ENCODE measurements at regions not wholly inside any gene's neighbourhood (a gene's known extent, or its start where the extent isn't known, plus 50 kb on each side); places are given as distances from the start of the nearest gene placed in this dataset.

GRCh38 chr6:105476978-105477377 is 74.1 kb upstream of the PREP start (continued):
- TF ChIP-seq PRDM10 (CRISPR knock-in tag; IDR thresholded peaks at IDR 0.05; ENCODE audit: low read depth) (no peak), SIX4 (CRISPR knock-in tag; IDR thresholded peaks at IDR 0.05) (no peak), ZBTB38 (CRISPR knock-in tag; IDR thresholded peaks at IDR 0.05) (no peak)

GRCh38 chr6:105474234-105474633 is 71.4 kb upstream of the PREP start:
- BruUV-seq (replicated peaks), result no TSS peak
- no peaks in the 10 kb centered on the region for H3K4me1 ChIP-seq (ENCODE audit: insufficient read depth, low read length)
- no peaks in the 10 kb centered on the region for H3K36me3 ChIP-seq (replicated peaks in 1 of 2; ENCODE audit: control insufficient read depth in 1 of 2, insufficient read depth in 2 of 2, low read length in 2 of 2)
- DNase-seq (ENCODE audit: low spot score), result no peak
- intact Hi-C loops (cut with micrococcal nuclease; ENCODE audit: unreplicated experiment), result no loop called here
- no peak overlapping the region for H3K27ac ChIP-seq (ENCODE audit: extremely low read length, insufficient read depth, low read length)
- WGBS (ENCODE audit: low lambda C conversion rate), result 25% methylated on average over 5 of the region's 5 CpGs
- H3K4me2 ChIP-seq (ENCODE audit: low read depth, low read length), result no peak overlapping the region
- no peak for ATAC-seq
- H3K27me3 ChIP-seq (ENCODE audit: control insufficient read depth in 1 of 2, insufficient read depth in 2 of 2, low read length in 2 of 2), result no peaks in the 10 kb centered on the region
- in situ Hi-C loops (cut with HindIII; ENCODE audit: extremely low pct_ligation_motif_present, low pct_unique_long_range_greater_than_20kb), result no loop called here
- no peak for TF ChIP-seq ZSCAN5A (CRISPR knock-in tag; IDR thresholded peaks at IDR 0.05; ENCODE audit: borderline replicate concordance)
- no peak for TF ChIP-seq ZXDC (CRISPR knock-in tag; IDR thresholded peaks at IDR 0.05)
- no peaks in the 10 kb centered on the region for H4K20me1 ChIP-seq (ENCODE audit: insufficient read depth, low read length)
- no peaks in the 10 kb centered on the region for H3K79me2 ChIP-seq (ENCODE audit: insufficient read depth, low read length)
- H2AFZ ChIP-seq (ENCODE audit: low read length), result no peak overlapping the region
- no peak overlapping the region for H3K4me3 ChIP-seq (replicated peaks in 1 of 3; ENCODE audit: insufficient read depth in 1 of 3, low read depth in 2 of 3, low read length in 3 of 3)
- H3K9ac ChIP-seq (ENCODE audit: insufficient read depth, low read depth, low read length), result no peak overlapping the region
- FAIRE-seq, result no peak
- POLR2A ChIA-PET, result no interaction called here
- no peaks in the 10 kb centered on the region; the same call in 1 of the 2 replicates for H3K9me3 ChIP-seq (ENCODE audit: low read length)
- CTCF ChIA-PET (ENCODE audit: low intra/inter-chr PET ratio, low total read pairs), result no interaction called here
